Spleen (tissue), 11 donors: ENCODE measurements at regions not wholly inside any gene's neighbourhood (a gene's known extent, or its start where the extent isn't known, plus 50 kb on each side); places are given as distances from the start of the nearest gene placed in this dataset.

Source experiments
- DNase-seq: peaks from one replicate; pipeline ENCODE4 v3.0.0-alpha.2; 2020
- H3K27ac ChIP-seq, 8 donors: fragments of 200-600 bp; sonication (generic) in 7 of 8; 1 replicate in 4 of 8; 2 replicates in 4 of 8; pipeline versions ENCODE4 v1.5.0 to v1.8.0; 2016 to 2021; ENCODE audit warnings: inconsistent platforms in 4 of 8, mild to moderate bottlenecking in 4 of 8, moderate library complexity in 1 of 8
- H3K27me3 ChIP-seq, 7 donors: fragments of 200-600 bp; sonication (generic) in 6 of 7; replicated peaks in 1 of 7; 1 replicate in 4 of 7; 2 replicates in 3 of 7; pipeline versions ENCODE4 v1.5.0 to v1.8.0; 2016 to 2021; ENCODE audit warnings: inconsistent platforms in 3 of 7, mild to moderate bottlenecking in 1 of 7
- H3K36me3 ChIP-seq, 6 donors: fragments of 200-600 bp; sonication (generic) in 5 of 6; 1 replicate in 4 of 6; 2 replicates in 2 of 6; pipeline versions ENCODE4 v1.5.0 to v1.8.0; 2016 to 2021; ENCODE audit warnings: inconsistent platforms in 2 of 6
- H3K4me1 ChIP-seq, 6 donors: fragments of 200-600 bp; sonication (generic) in 5 of 6; 1 replicate in 3 of 6; 2 replicates in 3 of 6; pipeline versions ENCODE4 v1.5.0 to v1.8.0; 2016 to 2021; ENCODE audit warnings: inconsistent platforms in 3 of 6
- H3K4me3 ChIP-seq, 8 donors: fragments of 200-600 bp; sonication (generic) in 7 of 8; 1 replicate in 4 of 8; 2 replicates in 4 of 8; pipeline versions ENCODE4 v1.5.0 to v1.8.0; 2016 to 2021; ENCODE audit warnings: inconsistent platforms in 4 of 8, mild to moderate bottlenecking in 4 of 8, moderate library complexity in 2 of 8
- H3K9me3 ChIP-seq, 8 donors: fragments of 200-600 bp; sonication (generic) in 7 of 8; 1 replicate in 4 of 8; 2 replicates in 4 of 8; pipeline versions ENCODE4 v1.5.0 to v1.8.0; 2016 to 2021; ENCODE audit warnings: inconsistent platforms in 4 of 8
- POLR2A ChIP-seq, 3 donors: fragments of 450-650 bp; IDR thresholded peaks; one replicate each; pipeline ENCODE4 v1.5.1; 2017; ENCODE audit warnings: antibody characterized with exemption in 3 of 3, mild to moderate bottlenecking in 1 of 3
- POLR2AphosphoS5 ChIP-seq, 3 donors: sonication (generic); formaldehyde crosslinking; IDR thresholded peaks; one replicate each; pipeline ENCODE4 v1.5.1; 2017; ENCODE audit warnings: antibody characterized with exemption in 3 of 3
- WGBS, 5 donors: extraction: QIAGEN DNeasy Blood & Tissue Kit in 3 of 5; methylation state at CpG; one replicate each; pipeline versions ENCODE4 v1.1.5 to v1.1.7; 2013 to 2018; 5-methylcytosine and 5-hydroxymethylcytosine counted together
- intact Hi-C: fragments of 100-400 bp; cut with DNase I; formaldehyde crosslinking; loops from one replicate; pipeline ENCODE4 v1.15.0; 2023; ENCODE audit warnings: low total_unique reads
- TF ChIP-seq, protein P1 (sequence below), 11 experiments: fragments of 200-600 bp in 7 of 11; fragments of 450-650 bp in 4 of 11; sonication (generic) in 4 of 11; IDR thresholded peaks in 8 of 11; conservative IDR thresholded peaks in 3 of 11; 1 replicate in 7 of 11; 2 replicates in 4 of 11; pipeline versions ENCODE4 v1.4.0 to v1.8.0; 2016 to 2021; ENCODE audit warnings: antibody characterized with exemption in 11 of 11, inconsistent platforms in 4 of 11, mild to moderate bottlenecking in 1 of 11
- donor health status: healthy with polysubstance abuse.
- donor health status: DM: no; HTN: no; CAD: no; lungs with moderate emphysema.
- donor health status: DM: no; HTN: no; CAD: no.
- donor health status: Bipolar disorder and iron deficiency.
- donor health status: healthy.
- donor health status: DM: no; HTN: no; CAD: no.
- donor health status: DM: yes; HTN: yes; CAD: no.

- intact Hi-C loops: no loop called here
- H3K4me1 ChIP-seq: peaks cover 0 to 12% (median 1%) of the 10 kb centered on the region in 6 donors
- no peak for DNase-seq
- H3K27ac ChIP-seq: peak overlapping the region in 4 of 8 donors; percentile 13 to 53 (median 44)
- 54 to 78% (median 63%) methylated on average over 7 of the region's 7 CpGs for WGBS, 5 donors
- no peaks in the 10 kb centered on the region for H3K36me3 ChIP-seq
- no peaks in the 10 kb centered on the region for H3K27me3 ChIP-seq
- H3K4me3 ChIP-seq: no peak overlapping the region
- peaks cover 0 to 4% (median 0%) of the 10 kb centered on the region in 8 donors for H3K9me3 ChIP-seq
- TF ChIP-seq POLR2AphosphoS5 (IDR thresholded peaks at IDR 0.05) (no peak), POLR2A (IDR thresholded peaks at IDR 0.05) (no peak)
- TF ChIP-seq, protein P1, sequence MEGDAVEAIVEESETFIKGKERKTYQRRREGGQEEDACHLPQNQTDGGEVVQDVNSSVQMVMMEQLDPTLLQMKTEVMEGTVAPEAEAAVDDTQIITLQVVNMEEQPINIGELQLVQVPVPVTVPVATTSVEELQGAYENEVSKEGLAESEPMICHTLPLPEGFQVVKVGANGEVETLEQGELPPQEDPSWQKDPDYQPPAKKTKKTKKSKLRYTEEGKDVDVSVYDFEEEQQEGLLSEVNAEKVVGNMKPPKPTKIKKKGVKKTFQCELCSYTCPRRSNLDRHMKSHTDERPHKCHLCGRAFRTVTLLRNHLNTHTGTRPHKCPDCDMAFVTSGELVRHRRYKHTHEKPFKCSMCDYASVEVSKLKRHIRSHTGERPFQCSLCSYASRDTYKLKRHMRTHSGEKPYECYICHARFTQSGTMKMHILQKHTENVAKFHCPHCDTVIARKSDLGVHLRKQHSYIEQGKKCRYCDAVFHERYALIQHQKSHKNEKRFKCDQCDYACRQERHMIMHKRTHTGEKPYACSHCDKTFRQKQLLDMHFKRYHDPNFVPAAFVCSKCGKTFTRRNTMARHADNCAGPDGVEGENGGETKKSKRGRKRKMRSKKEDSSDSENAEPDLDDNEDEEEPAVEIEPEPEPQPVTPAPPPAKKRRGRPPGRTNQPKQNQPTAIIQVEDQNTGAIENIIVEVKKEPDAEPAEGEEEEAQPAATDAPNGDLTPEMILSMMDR (IDR thresholded peaks at IDR 0.05 in 8 of 11, conservative IDR thresholded peaks at IDR 0.05 in 3 of 11): no peak
Measured at GRCh38 chr5:5751987-5752386, 329.5 kb downstream of the ICE1 start.

- TF ChIP-seq POLR2A (IDR thresholded peaks at IDR 0.05) (no peak), POLR2AphosphoS5 (IDR thresholded peaks at IDR 0.05) (no peak)
- TF ChIP-seq, protein P1 (IDR thresholded peaks at IDR 0.05 in 8 of 11, conservative IDR thresholded peaks at IDR 0.05 in 3 of 11): no peak
- 76 to 86% (median 79%) methylated on average over 4 of the region's 4 CpGs for WGBS, 5 donors
Measured at GRCh38 chr5:5751498-5751897, 329.0 kb downstream of the ICE1 start.

DNA sequence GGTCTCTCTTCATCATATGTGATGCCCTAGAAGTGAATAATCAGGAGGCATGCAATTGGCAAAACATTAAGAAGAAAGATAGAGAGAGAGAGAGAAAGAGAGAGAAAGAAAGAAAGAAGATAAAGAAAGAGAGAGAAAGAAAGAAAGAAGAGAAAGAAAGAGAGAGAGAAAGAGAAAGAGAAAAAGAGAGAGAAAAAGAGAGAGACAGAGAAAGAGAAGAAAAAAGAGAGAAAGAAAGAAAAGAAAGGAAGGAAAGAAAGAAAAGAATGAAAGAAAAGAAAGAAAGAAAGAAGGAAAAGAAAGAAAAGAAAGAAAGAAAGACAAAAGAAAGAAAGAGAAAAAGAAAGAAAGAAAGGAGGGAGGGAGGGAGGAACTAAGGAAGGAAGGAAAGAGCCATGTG lies 318.9 kb downstream of the ICE1 start:
- H3K36me3 ChIP-seq: no peaks in the 10 kb centered on the region
- H3K27me3 ChIP-seq: no peaks in the 10 kb centered on the region
- intact Hi-C loops: no loop called here
- H3K4me1 ChIP-seq: no peaks in the 10 kb centered on the region
- no peak overlapping the region for H3K4me3 ChIP-seq
- no peak for DNase-seq
- TF ChIP-seq POLR2A (IDR thresholded peaks at IDR 0.05) (no peak), POLR2AphosphoS5 (IDR thresholded peaks at IDR 0.05) (no peak)
- TF ChIP-seq, protein P1 (IDR thresholded peaks at IDR 0.05 in 8 of 11, conservative IDR thresholded peaks at IDR 0.05 in 3 of 11): no peak
- no peak overlapping the region for H3K27ac ChIP-seq
- peaks cover 0 to 43% (median 36%) of the 10 kb centered on the region in 8 donors for H3K9me3 ChIP-seq

More at GRCh38 chr5:5751498-5751897, 329.0 kb downstream of the ICE1 start:
- peaks cover 0 to 8% (median 0%) of the 10 kb centered on the region in 8 donors for H3K9me3 ChIP-seq
- H3K27me3 ChIP-seq: no peaks in the 10 kb centered on the region
- H3K27ac ChIP-seq: peak overlapping the region in 3 of 8 donors; percentile 39 to 53 (median 49)
- no peak for DNase-seq
- no peaks in the 10 kb centered on the region for H3K36me3 ChIP-seq
- peaks cover 0 to 12% (median 1%) of the 10 kb centered on the region in 6 donors for H3K4me1 ChIP-seq
- intact Hi-C loops: no loop called here
- no peak overlapping the region for H3K4me3 ChIP-seq

- H3K36me3 ChIP-seq: no peaks in the 10 kb centered on the region
- 79 to 87% (median 83%) methylated on average over 3 of the region's 3 CpGs for WGBS, 5 donors
Measured at GRCh38 chr5:5739490-5739945, 317.0 kb downstream of the ICE1 start.

More at GRCh38 chr5:5739490-5739945, 317.0 kb downstream of the ICE1 start:
- intact Hi-C loops: no loop called here
- TF ChIP-seq POLR2AphosphoS5 (IDR thresholded peaks at IDR 0.05) (no peak), POLR2A (IDR thresholded peaks at IDR 0.05) (no peak)
- TF ChIP-seq, protein P1 (IDR thresholded peaks at IDR 0.05 in 8 of 11, conservative IDR thresholded peaks at IDR 0.05 in 3 of 11): no peak
- DNase-seq: no peak
- H3K27me3 ChIP-seq: no peaks in the 10 kb centered on the region
- no peak overlapping the region for H3K27ac ChIP-seq
- H3K4me3 ChIP-seq: no peak overlapping the region
- H3K9me3 ChIP-seq: peaks cover 0 to 24% (median 17%) of the 10 kb centered on the region in 8 donors
- peaks cover 0 to 6% (median 0%) of the 10 kb centered on the region in 6 donors for H3K4me1 ChIP-seq
